Endothelial cell of umbilical vein (primary cell): ENCODE measurements at regions not wholly inside any gene's neighbourhood (a gene's known extent, or its start where the extent isn't known, plus 50 kb on each side); places are given as distances from the start of the nearest gene placed in this dataset.

Source experiments
- BruUV-seq: library from RNA; stranded (reverse); fragments of 400-500 nt; replicated peaks from 2 replicates; lab custom pipeline; 2021; lab: Mats Ljungman, UMichigan
- CTCF ChIA-PET: fragments of 300-600, 350-600 bp; sonication (Branson Sonifier 250); formaldehyde crosslinking; loops from one replicate; lab custom pipeline; 2021; ENCODE audit warnings: antibody characterized with exemption, inconsistent platforms; lab: Charles Lee
- POLR2A ChIA-PET: fragments of 300-600, 350-600 bp; sonication (Branson Sonifier 250); formaldehyde crosslinking; loops from one replicate; lab custom pipeline; 2021; ENCODE audit warnings: antibody characterized with exemption, inconsistent platforms; lab: Charles Lee
- DNase-seq: peaks from one replicate; pipeline ENCODE4 v3.0.0-alpha.2; 2011; ENCODE audit warnings: low read depth, low spot score
- FAIRE-seq: peaks from 2 replicates; lab custom pipeline; 2011; peaks lifted over from hg19 to GRCh38; lab: Jason Lieb, UNC
- H2AFZ ChIP-seq: 2 replicates; pipeline ENCODE4 v1.6.0; 2012; ENCODE audit warnings: low read depth, low read length, control low read depth, inconsistent platforms
- H3K27ac ChIP-seq: 2 replicates; pipeline ENCODE4 v1.5.1; 2011; ENCODE audit warnings: low read depth, mild to moderate bottlenecking, control low read depth, low read length, moderate library complexity; ENCODE audit not compliant: insufficient read depth
- H3K27me3 ChIP-seq, 2 experiments: 2 replicates each; pipeline versions ENCODE4 v1.6.0 to v1.6.1; 2011; ENCODE audit warnings: low read length in 2 of 2, mixed read lengths in 1 of 2; ENCODE audit not compliant: control insufficient read depth in 2 of 2, insufficient read depth in 2 of 2
- H3K36me3 ChIP-seq, 2 experiments: 2 replicates in 1 of 2; 3 replicates in 1 of 2; pipeline ENCODE4 v1.5.1; 2011; ENCODE audit warnings: low read length in 2 of 2, mild to moderate bottlenecking in 1 of 2, moderate library complexity in 1 of 2; ENCODE audit not compliant: control insufficient read depth in 2 of 2, insufficient read depth in 2 of 2; ENCODE audit errors: extremely low read depth in 1 of 2
- H3K4me1 ChIP-seq: 3 replicates; pipeline ENCODE4 v1.5.1; 2011; ENCODE audit warnings: mild to moderate bottlenecking, low read length; ENCODE audit not compliant: control insufficient read depth, insufficient read depth; ENCODE audit errors: extremely low read depth
- H3K4me2 ChIP-seq: 2 replicates; pipeline ENCODE4 v1.6.1; 2011; ENCODE audit warnings: low read length, control low read depth, mixed read lengths; ENCODE audit not compliant: insufficient read depth
- H3K4me3 ChIP-seq, 3 experiments: fragments of 200-600 bp in 1 of 3; sonication (generic), shearing (Covaris generic) in 1 of 3; replicated peaks in 1 of 3; 2 replicates each; pipeline ENCODE4 v1.5.1; 2011 to 2016; ENCODE audit warnings: control low read depth in 3 of 3, low read length in 3 of 3, mild to moderate bottlenecking in 2 of 3, inconsistent platforms in 1 of 3, low read depth in 1 of 3, moderate library complexity in 1 of 3; ENCODE audit not compliant: insufficient read depth in 1 of 3
- H3K79me2 ChIP-seq: 2 replicates; pipeline ENCODE4 v1.6.0; 2012; ENCODE audit warnings: low read length, inconsistent platforms; ENCODE audit not compliant: control insufficient read depth, insufficient read depth
- H3K9ac ChIP-seq: replicated peaks from 2 replicates; pipeline ENCODE3; 2011; ENCODE audit warnings: low read length, control low read depth; ENCODE audit not compliant: insufficient read depth; ENCODE audit errors: extremely low read depth
- H3K9me1 ChIP-seq: replicated peaks from 3 replicates; pipeline ENCODE4 v1.6.0; 2011; ENCODE audit warnings: mild to moderate bottlenecking, low read length; ENCODE audit not compliant: control insufficient read depth, insufficient read depth; ENCODE audit errors: extremely low read depth
- H3K9me3 ChIP-seq: replicated peaks from 2 replicates; pipeline ENCODE4 v1.5.1; 2012; ENCODE audit warnings: low read length, inconsistent platforms; ENCODE audit not compliant: control insufficient read depth, insufficient read depth
- H4K20me1 ChIP-seq: replicated peaks from 2 replicates; pipeline ENCODE3; 2011; ENCODE audit warnings: mild to moderate bottlenecking, low read length; ENCODE audit not compliant: control insufficient read depth, insufficient read depth; ENCODE audit errors: extremely low read depth
- CTCF ChIP-seq, 2 donors: IDR thresholded peaks; 1 replicate in 1 of 2; 2 replicates in 1 of 2; pipeline ENCODE4 v1.5.1; 2011; ENCODE audit warnings: low read length in 2 of 2, mild to moderate bottlenecking in 2 of 2, moderate library complexity in 2 of 2, control low read depth in 1 of 2, inconsistent platforms in 1 of 2, low read depth in 1 of 2; ENCODE audit not compliant: insufficient read depth in 1 of 2; ENCODE audit errors: extremely low read depth in 1 of 2
- EZH2 ChIP-seq: IDR thresholded peaks from 2 replicates; pipeline ENCODE4 v1.6.1; 2012; ENCODE audit warnings: borderline replicate concordance, low read depth, mild to moderate bottlenecking, moderate library complexity, low read length, inconsistent platforms; ENCODE audit not compliant: severe bottlenecking
- FOS ChIP-seq: IDR thresholded peaks from 2 replicates; pipeline ENCODE4 v1.6.1; 2011; ENCODE audit warnings: mild to moderate bottlenecking, low read length, moderate library complexity, borderline replicate concordance; ENCODE audit not compliant: insufficient read depth
- GATA2 ChIP-seq: IDR thresholded peaks from 2 replicates; pipeline ENCODE4 v1.7.0; 2011; ENCODE audit warnings: low read depth, mild to moderate bottlenecking, moderate library complexity, mixed read lengths, low read length; ENCODE audit not compliant: insufficient read length, insufficient read depth
- JUN ChIP-seq: IDR thresholded peaks from 2 replicates; pipeline ENCODE4 v1.6.1; 2011; ENCODE audit warnings: borderline replicate concordance, low read depth; ENCODE audit not compliant: insufficient read length, insufficient read depth
- MAX ChIP-seq: IDR thresholded peaks from 2 replicates; pipeline ENCODE4 v1.6.1; 2011; ENCODE audit not compliant: insufficient read depth, insufficient read length
- MYC ChIP-seq: IDR thresholded peaks from one replicate; pipeline ENCODE4 v1.6.1; 2011; ENCODE audit warnings: mild to moderate bottlenecking, low read depth, low read length
- POLR2A ChIP-seq: IDR thresholded peaks from 2 replicates; pipeline ENCODE4 v1.6.1; 2012; ENCODE audit warnings: low read depth, mild to moderate bottlenecking, control low read depth, low read length
- POLR2AphosphoS5 ChIP-seq: IDR thresholded peaks from 2 replicates; pipeline ENCODE4 v1.6.1; 2012; ENCODE audit warnings: low read depth, mild to moderate bottlenecking, control low read depth, low read length, moderate library complexity; ENCODE audit not compliant: insufficient read depth
- dilution Hi-C: fragments of 300-500 bp; cut with MboI; formaldehyde crosslinking; loops from one replicate; pipeline ENCODE4 v1.15.0; 2019; ENCODE audit warnings: low sequenced_read_pairs; ENCODE audit not compliant: extremely low pct_ligation_motif_present
- intact Hi-C: fragments of 100-400 bp; cut with micrococcal nuclease; formaldehyde crosslinking; loops from one replicate; pipeline ENCODE4 v1.10.0; 2022

GRCh38 chr2:220556658-220557057 is 929.2 kb downstream of the SLC4A3 start:
- no peaks in the 10 kb centered on the region for H3K79me2 ChIP-seq
- no peak overlapping the region for H2AFZ ChIP-seq
- FAIRE-seq (no peak), DNase-seq (no peak)
- TF ChIP-seq MYC, result no peak
- no peak for TF ChIP-seq FOS
- TF ChIP-seq POLR2A, result no peak
- no peak for TF ChIP-seq EZH2
- TF ChIP-seq JUN, result no peak
- TF ChIP-seq MAX, result no peak
- no peak for TF ChIP-seq POLR2AphosphoS5
- no peak for TF ChIP-seq CTCF (IDR thresholded peaks at IDR 0.05; ENCODE audit: extremely low read depth in 1 of 2, insufficient read depth in 1 of 2, low read depth in 1 of 2, low read length in 2 of 2)
- no peak for TF ChIP-seq GATA2
- H4K20me1 ChIP-seq, result no peaks in the 10 kb centered on the region
- no peaks in the 10 kb centered on the region for H3K27me3 ChIP-seq
- dilution Hi-C loops (no loop called here), intact Hi-C loops (no loop called here)
- no peak overlapping the region for H3K4me2 ChIP-seq
- no peak overlapping the region for H3K9ac ChIP-seq
- H3K4me3 ChIP-seq, result no peak overlapping the region
- no peak overlapping the region for H3K27ac ChIP-seq
- H3K36me3 ChIP-seq, result no peaks in the 10 kb centered on the region
- no TSS peak for BruUV-seq
- H3K4me1 ChIP-seq, result no peaks in the 10 kb centered on the region
- ChIA-PET CTCF (no interaction called here), POLR2A (no interaction called here)
- peaks cover 4% of the 10 kb centered on the region for H3K9me3 ChIP-seq
- no peaks in the 10 kb centered on the region for H3K9me1 ChIP-seq
